Smooth muscle cell (in vitro differentiated cells): ENCODE measurements at regions not wholly inside any gene's neighbourhood (a gene's known extent, or its start where the extent isn't known, plus 50 kb on each side); places are given as distances from the start of the nearest gene placed in this dataset.

ENCODE experiments used
- DNase-seq: peaks from one replicate; lab custom pipeline; 2025; ENCODE audit not compliant: unreplicated experiment; lab: John Stamatoyannopoulos, UW
- H2AFZ ChIP-seq: fragments of 200-600 bp; sonication (generic); 2 replicates; pipeline ENCODE4 v1.6.0; 2016; ENCODE audit warnings: antibody characterized with exemption, low read depth, mild to moderate bottlenecking
- H3F3A ChIP-seq: fragments of 200-600 bp; sonication (generic); 2 replicates; pipeline ENCODE4 v1.6.0; 2017; ENCODE audit warnings: antibody characterized with exemption, low read depth
- H3K27ac ChIP-seq: fragments of 200-600 bp; sonication (generic); 2 replicates; pipeline ENCODE4 v1.5.1; 2016; ENCODE audit warnings: low read depth, mild to moderate bottlenecking
- H3K27me3 ChIP-seq: fragments of 200-600 bp; sonication (generic); 2 replicates; pipeline ENCODE4 v1.6.1; 2016; ENCODE audit warnings: low read depth, mild to moderate bottlenecking
- H3K36me3 ChIP-seq: fragments of 200-600 bp; sonication (generic); 2 replicates; pipeline ENCODE4 v1.5.1; 2016; ENCODE audit warnings: low read depth
- H3K4me1 ChIP-seq: fragments of 200-600 bp; sonication (generic); 2 replicates; pipeline ENCODE4 v1.5.1; 2016; ENCODE audit warnings: low read depth
- H3K4me2 ChIP-seq: fragments of 200-600 bp; sonication (generic); 2 replicates; pipeline ENCODE4 v1.6.0; 2016; ENCODE audit warnings: mild to moderate bottlenecking
- H3K4me3 ChIP-seq: fragments of 200-600 bp; sonication (generic); 2 replicates; pipeline ENCODE4 v1.5.1; 2016; ENCODE audit warnings: mild to moderate bottlenecking
- H3K79me2 ChIP-seq: fragments of 200-600 bp; sonication (generic); 2 replicates; pipeline ENCODE4 v1.6.0; 2016; ENCODE audit warnings: low read depth, mild to moderate bottlenecking
- H3K9ac ChIP-seq: fragments of 200-600 bp; sonication (generic); 2 replicates; pipeline ENCODE4 v1.6.0; 2016; ENCODE audit warnings: low read depth
- H3K9me3 ChIP-seq: fragments of 200-600 bp; sonication (generic); replicated peaks from 2 replicates; pipeline ENCODE4 v1.5.1; 2016; ENCODE audit warnings: low read depth
- H4K20me1 ChIP-seq: fragments of 200-600 bp; sonication (generic); 2 replicates; pipeline ENCODE4 v1.6.0; 2016; ENCODE audit warnings: low read depth
- WGBS: methylation state at CpG from one replicate; pipeline ENCODE4 v1.1.7; 2016; ENCODE audit warnings: low lambda C conversion rate; 5-methylcytosine and 5-hydroxymethylcytosine counted together
- TF ChIP-seq, protein P1 (sequence below): fragments of 200-600 bp; sonication (generic); IDR thresholded peaks from 2 replicates; pipeline ENCODE4 v1.5.1; 2017; ENCODE audit warnings: borderline replicate concordance, mild to moderate bottlenecking, antibody characterized with exemption; ENCODE audit not compliant: insufficient read depth, poor library complexity, severe bottlenecking

DNA sequence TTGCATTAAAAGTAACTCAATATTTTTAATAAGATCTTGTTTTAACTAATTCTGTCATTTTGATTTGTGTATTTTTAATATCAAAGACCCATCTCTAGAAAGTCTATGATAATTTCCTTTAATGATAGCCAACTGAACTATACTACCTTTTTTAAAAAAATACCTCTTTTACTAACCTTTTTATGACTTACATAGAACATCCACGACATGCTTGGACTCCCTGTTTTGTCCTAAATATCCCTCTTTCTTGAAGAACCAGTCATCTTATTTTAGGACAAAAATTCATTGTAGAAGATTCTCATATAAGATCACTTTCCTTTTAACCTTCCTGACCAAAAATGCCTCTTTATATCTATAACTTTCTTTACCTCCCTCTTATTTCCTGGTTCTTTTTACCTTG is 76.8 kb upstream of the GC start:
- H3K79me2 ChIP-seq: no peaks in the 10 kb centered on the region
- H2AFZ ChIP-seq: no peak overlapping the region
- TF ChIP-seq, protein P1, sequence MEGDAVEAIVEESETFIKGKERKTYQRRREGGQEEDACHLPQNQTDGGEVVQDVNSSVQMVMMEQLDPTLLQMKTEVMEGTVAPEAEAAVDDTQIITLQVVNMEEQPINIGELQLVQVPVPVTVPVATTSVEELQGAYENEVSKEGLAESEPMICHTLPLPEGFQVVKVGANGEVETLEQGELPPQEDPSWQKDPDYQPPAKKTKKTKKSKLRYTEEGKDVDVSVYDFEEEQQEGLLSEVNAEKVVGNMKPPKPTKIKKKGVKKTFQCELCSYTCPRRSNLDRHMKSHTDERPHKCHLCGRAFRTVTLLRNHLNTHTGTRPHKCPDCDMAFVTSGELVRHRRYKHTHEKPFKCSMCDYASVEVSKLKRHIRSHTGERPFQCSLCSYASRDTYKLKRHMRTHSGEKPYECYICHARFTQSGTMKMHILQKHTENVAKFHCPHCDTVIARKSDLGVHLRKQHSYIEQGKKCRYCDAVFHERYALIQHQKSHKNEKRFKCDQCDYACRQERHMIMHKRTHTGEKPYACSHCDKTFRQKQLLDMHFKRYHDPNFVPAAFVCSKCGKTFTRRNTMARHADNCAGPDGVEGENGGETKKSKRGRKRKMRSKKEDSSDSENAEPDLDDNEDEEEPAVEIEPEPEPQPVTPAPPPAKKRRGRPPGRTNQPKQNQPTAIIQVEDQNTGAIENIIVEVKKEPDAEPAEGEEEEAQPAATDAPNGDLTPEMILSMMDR: no peak
- no peak overlapping the region for H3K9ac ChIP-seq
- no peak overlapping the region for H3K27ac ChIP-seq
- 16% methylated on average over 1 of the region's 1 CpG for WGBS
- H3K4me2 ChIP-seq: no peak overlapping the region
- H3K36me3 ChIP-seq: peaks cover 9% of the 10 kb centered on the region
- peaks cover 5% of the 10 kb centered on the region for H3K9me3 ChIP-seq
- H4K20me1 ChIP-seq: no peaks in the 10 kb centered on the region
- no peak overlapping the region for H3K4me3 ChIP-seq
- no peaks in the 10 kb centered on the region for H3K27me3 ChIP-seq
- DNase-seq: no peak
- peaks cover 6% of the 10 kb centered on the region for H3K4me1 ChIP-seq
- no peaks in the 10 kb centered on the region for H3F3A ChIP-seq

DNA sequence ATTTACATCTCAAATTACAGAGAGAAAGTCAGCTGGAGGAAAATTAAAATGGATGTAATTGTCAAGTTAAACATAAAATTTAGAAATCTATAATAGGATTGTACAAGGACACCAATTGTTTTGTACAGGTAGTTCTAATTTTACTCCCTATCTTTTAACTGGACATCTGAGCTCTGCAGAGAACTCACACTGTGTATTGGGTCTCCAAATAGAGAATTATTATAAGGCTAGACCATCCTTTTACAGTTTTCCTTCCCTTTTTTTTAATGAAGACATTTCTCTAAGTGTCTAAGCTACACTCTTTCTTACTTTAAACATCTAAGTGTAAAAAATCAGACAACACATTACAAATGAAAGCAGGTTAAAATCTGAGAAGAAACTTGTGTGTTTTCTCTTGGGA is 78.4 kb upstream of the GC start:
- H3F3A ChIP-seq: no peaks in the 10 kb centered on the region
- H3K36me3 ChIP-seq: peaks cover 9% of the 10 kb centered on the region
- H3K27me3 ChIP-seq: no peaks in the 10 kb centered on the region
- DNase-seq: no peak
- no peaks in the 10 kb centered on the region for H3K79me2 ChIP-seq
- no peak overlapping the region for H3K4me2 ChIP-seq
- TF ChIP-seq, protein P1: no peak
- H3K9ac ChIP-seq: no peak overlapping the region
- H3K9me3 ChIP-seq: peaks cover 5% of the 10 kb centered on the region
- H3K4me3 ChIP-seq: no peak overlapping the region
- H3K4me1 ChIP-seq: peaks cover 1% of the 10 kb centered on the region
- no peak overlapping the region for H3K27ac ChIP-seq
- no peaks in the 10 kb centered on the region for H4K20me1 ChIP-seq
- no peak overlapping the region for H2AFZ ChIP-seq

DNA sequence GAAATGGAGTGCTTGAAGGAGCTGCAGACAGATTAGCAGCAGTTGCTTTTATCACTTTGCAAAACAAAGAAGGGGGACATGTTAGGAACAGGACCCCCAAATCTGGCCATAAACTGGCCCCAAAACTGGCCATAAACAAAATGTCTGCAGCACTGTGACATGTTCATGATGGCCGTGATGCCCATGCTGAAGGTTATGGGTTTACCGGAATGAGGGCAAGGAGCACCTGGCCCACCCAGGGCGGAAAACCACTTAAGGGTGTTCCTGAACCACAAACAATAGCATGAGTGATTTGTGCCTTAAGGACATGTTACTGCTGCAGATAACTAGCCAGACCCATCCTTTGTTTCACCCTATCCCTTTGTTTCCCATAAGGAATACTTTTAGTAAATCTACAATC is 79.6 kb upstream of the GC start:
- Histone ChIP-seq H3K4me2 (no peak overlapping the region), H3K79me2 (no peaks in the 10 kb centered on the region), H3K4me3 (no peak overlapping the region), H3K9ac (no peak overlapping the region), H3K9me3 (peaks cover 5% of the 10 kb centered on the region), H2AFZ (no peak overlapping the region), H4K20me1 (no peaks in the 10 kb centered on the region), H3K36me3 (peaks cover 9% of the 10 kb centered on the region), H3K27ac (no peak overlapping the region), H3K4me1 (no peaks in the 10 kb centered on the region), H3K27me3 (no peaks in the 10 kb centered on the region), H3F3A (no peaks in the 10 kb centered on the region)
- 77% methylated on average over 3 of the region's 3 CpGs for WGBS
- DNase-seq: no peak
- TF ChIP-seq, protein P1: no peak

DNA sequence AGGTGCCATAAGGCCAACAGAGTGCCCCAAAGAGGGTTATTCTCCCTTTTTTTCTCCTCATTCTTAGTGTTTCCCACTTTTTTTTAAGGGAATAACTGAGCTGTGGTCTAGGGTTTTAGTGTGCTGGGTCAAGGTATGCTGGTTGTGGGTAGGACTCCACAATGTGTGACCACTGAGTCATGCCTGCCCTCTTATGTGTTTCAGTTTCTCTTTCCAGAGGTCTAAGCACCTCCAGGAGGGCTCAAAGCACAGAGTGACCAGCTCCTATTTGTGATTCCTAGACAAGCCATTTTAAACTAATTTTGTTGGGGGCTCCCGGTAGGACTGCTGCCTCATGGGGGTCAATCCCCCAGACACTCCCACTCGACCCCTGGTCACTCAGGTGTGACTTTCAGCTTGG is 80.5 kb upstream of the GC start:
- Histone ChIP-seq H3K27me3 (no peaks in the 10 kb centered on the region), H3K4me3 (no peak overlapping the region), H4K20me1 (no peaks in the 10 kb centered on the region), H3K79me2 (no peaks in the 10 kb centered on the region), H3F3A (no peaks in the 10 kb centered on the region), H3K27ac (no peak overlapping the region), H3K36me3 (peaks cover 9% of the 10 kb centered on the region), H3K4me1 (no peaks in the 10 kb centered on the region), H3K4me2 (no peak overlapping the region), H2AFZ (no peak overlapping the region), H3K9me3 (peaks cover 5% of the 10 kb centered on the region), H3K9ac (no peak overlapping the region)
- TF ChIP-seq, protein P1: no peak
- DNase-seq: no peak
- WGBS: 70% methylated on average over 2 of the region's 2 CpGs
